HepG2 (cell line): ENCODE measurements at regions not wholly inside any gene's neighbourhood (a gene's known extent, or its start where the extent isn't known, plus 50 kb on each side); places are given as distances from the start of the nearest gene placed in this dataset.

Experiments
- ATAC-seq: fragments of 200-7000 bp; cut with Tn5 transposase; 3 replicates; pipeline ENCODE4 v1.9.1; 2020; ENCODE audit warnings: mild to moderate bottlenecking, moderate library complexity
- BruUV-seq: library from RNA; stranded (reverse); fragments of 400-500 nt; replicated peaks from 2 replicates; lab custom pipeline; 2021; lab: Mats Ljungman, UMichigan
- CTCF ChIA-PET: fragments of 300-600 bp; formaldehyde crosslinking; extraction: SDS; loops from one replicate; lab custom pipeline; 2021; ENCODE audit warnings: low total read pairs, inconsistent platforms, low intra/inter-chr PET ratio; lab: Yijun Ruan, JAX
- POLR2A ChIA-PET: fragments of 350-600 bp; sonication (Branson Sonifier 250); formaldehyde crosslinking; loops from one replicate; lab custom pipeline; 2020; ENCODE audit warnings: antibody characterized with exemption, inconsistent platforms; lab: Yijun Ruan, JAX
- DNase-seq: peaks from one replicate; pipeline ENCODE4 v3.0.0-alpha.2; 2015; ENCODE audit warnings: low spot score
- FAIRE-seq: peaks from 3 replicates; lab custom pipeline; 2011; peaks lifted over from hg19 to GRCh38; lab: Jason Lieb, UNC
- H2AFZ ChIP-seq: one replicate; pipeline ENCODE4 v1.6.1; 2011; ENCODE audit warnings: low read length, inconsistent platforms
- H3K27ac ChIP-seq: fragments of 300-600 bp; 3 replicates; pipeline ENCODE4 v1.8.0; 2011; ENCODE audit warnings: mixed run types, mild to moderate bottlenecking, mixed read lengths, low read length, inconsistent platforms; ENCODE audit not compliant: insufficient read depth; ENCODE audit errors: extremely low read length
- H3K27me3 ChIP-seq, 2 experiments: fragments of 200-600 bp in 1 of 2; 2 replicates in 1 of 2; 3 replicates in 1 of 2; pipeline versions ENCODE4 v1.6.0 to v1.8.0; 2011; ENCODE audit warnings: low read length in 2 of 2, mild to moderate bottlenecking in 2 of 2, moderate library complexity in 2 of 2, inconsistent platforms in 1 of 2; ENCODE audit not compliant: insufficient read depth in 2 of 2, control insufficient read depth in 1 of 2
- H3K36me3 ChIP-seq, 2 experiments: fragments of 200-600 bp in 1 of 2; replicated peaks in 1 of 2; 2 replicates in 1 of 2; 3 replicates in 1 of 2; pipeline versions ENCODE4 v1.5.1 to v1.8.0; 2011; ENCODE audit warnings: low read length in 2 of 2, inconsistent platforms in 1 of 2; ENCODE audit not compliant: insufficient read depth in 2 of 2, control insufficient read depth in 1 of 2
- H3K4me1 ChIP-seq: 2 replicates; pipeline ENCODE4 v1.5.1; 2012; ENCODE audit warnings: low read length, inconsistent platforms; ENCODE audit not compliant: insufficient read depth
- H3K4me2 ChIP-seq: 2 replicates; pipeline ENCODE4 v1.6.0; 2011; ENCODE audit warnings: low read depth, low read length, inconsistent platforms
- H3K4me3 ChIP-seq, 3 experiments: fragments of 200-600 bp in 1 of 3; sonication (generic), shearing (Covaris generic) in 1 of 3; replicated peaks in 1 of 3; 2 replicates each; pipeline ENCODE4 v1.5.1; 2011 to 2016; ENCODE audit warnings: low read length in 3 of 3, inconsistent platforms in 2 of 3, low read depth in 2 of 3, mild to moderate bottlenecking in 2 of 3, control low read depth in 1 of 3, mixed read lengths in 1 of 3; ENCODE audit not compliant: insufficient read depth in 1 of 3
- H3K79me2 ChIP-seq: one replicate; pipeline ENCODE4 v1.6.1; 2011; ENCODE audit warnings: low read length, inconsistent platforms; ENCODE audit not compliant: insufficient read depth
- H3K9ac ChIP-seq: 2 replicates; pipeline ENCODE4 v1.6.0; 2011; ENCODE audit warnings: mild to moderate bottlenecking, low read depth, low read length, inconsistent platforms; ENCODE audit not compliant: insufficient read depth
- H3K9me3 ChIP-seq: 2 replicates; pipeline ENCODE4 v1.5.1; 2012; ENCODE audit warnings: mild to moderate bottlenecking, low read length
- H4K20me1 ChIP-seq: 2 replicates; pipeline ENCODE4 v1.6.0; 2011; ENCODE audit warnings: inconsistent platforms, mild to moderate bottlenecking, low read length, moderate library complexity; ENCODE audit not compliant: insufficient read depth
- ATRX ChIP-seq: sonication (generic); formaldehyde crosslinking; IDR thresholded peaks from 2 replicates; pipeline ENCODE4 v1.4.0; 2020; ENCODE audit warnings: missing genetic modification reagents, borderline replicate concordance
- FOXO4 ChIP-seq: sonication (generic); formaldehyde crosslinking; conservative IDR thresholded peaks from 2 replicates; pipeline ENCODE4 v1.8.1; 2023; ENCODE audit warnings: missing genetic modification reagents
- PAX8 ChIP-seq: sonication (generic); formaldehyde crosslinking; IDR thresholded peaks from 2 replicates; pipeline ENCODE4 v1.8.0; 2022; ENCODE audit warnings: mild to moderate bottlenecking, missing genetic modification reagents, borderline replicate concordance
- POGZ ChIP-seq: sonication (generic); formaldehyde crosslinking; IDR thresholded peaks from 2 replicates; pipeline ENCODE4 v1.4.0; 2020; ENCODE audit warnings: mild to moderate bottlenecking, missing genetic modification reagents
- RCOR2 ChIP-seq: IDR thresholded peaks from 2 replicates; pipeline ENCODE4 v1.6.1; 2016; ENCODE audit warnings: missing biosample characterization, missing genetic modification reagents
- SPEN ChIP-seq: sonication (generic); formaldehyde crosslinking; IDR thresholded peaks from 2 replicates; pipeline ENCODE4 v1.5.1; 2020; ENCODE audit warnings: low read depth, mild to moderate bottlenecking, missing genetic modification reagents
- TMF1 ChIP-seq: sonication (generic); formaldehyde crosslinking; IDR thresholded peaks from 2 replicates; pipeline ENCODE4 v1.8.1; 2022; ENCODE audit warnings: low read depth, missing genetic modification reagents
- ZNF101 ChIP-seq: sonication (generic); formaldehyde crosslinking; IDR thresholded peaks from 2 replicates; pipeline ENCODE4 v1.4.0; 2020; ENCODE audit warnings: mild to moderate bottlenecking, low read depth, missing genetic modification reagents, borderline replicate concordance
- WGBS: methylation state at CpG from one replicate; pipeline ENCODE4 v1.1.6; 2017; ENCODE audit warnings: low lambda C conversion rate; 5-methylcytosine and 5-hydroxymethylcytosine counted together
- in situ Hi-C: cut with HindIII; loops from 2 replicates; pipeline ENCODE4 v1.10.0; 2017; ENCODE audit warnings: low pct_unique_long_range_greater_than_20kb; ENCODE audit not compliant: extremely low pct_ligation_motif_present
- intact Hi-C: fragments of 100-400 bp; cut with micrococcal nuclease; formaldehyde crosslinking; loops from one replicate; pipeline ENCODE4 v1.10.0; 2022; ENCODE audit not compliant: unreplicated experiment

- no peak for ATAC-seq
- Histone ChIP-seq H3K9ac (no peak overlapping the region), H2AFZ (no peak overlapping the region), H3K4me3 (no peak overlapping the region), H3K27me3 (no peaks in the 10 kb centered on the region; a peak in 1 of 5 replicates)
- CTCF ChIA-PET = no interaction called here
- intact Hi-C loops = no loop called here
- no TSS peak for BruUV-seq
- WGBS = 83% methylated on average over 6 of the region's 6 CpGs
- no peak for TF ChIP-seq PAX8
- TF ChIP-seq TMF1 (CRISPR knock-in tag) = no peak
- TF ChIP-seq ZNF101 (CRISPR knock-in tag) = no peak
- no peak for TF ChIP-seq POGZ
- TF ChIP-seq ATRX (CRISPR knock-in tag) = no peak
- no peak for TF ChIP-seq SPEN (CRISPR knock-in tag)
- no peak for TF ChIP-seq RCOR2 (CRISPR knock-in tag)
- TF ChIP-seq FOXO4 (CRISPR knock-in tag) = no peak
- TF ChIP-seq, all 625 proteins: peak for 0
- POLR2A ChIA-PET = no interaction called here
- H3K9me3 ChIP-seq = no peaks in the 10 kb centered on the region
- no peaks in the 10 kb centered on the region for H3K79me2 ChIP-seq
- H3K4me1 ChIP-seq = no peaks in the 10 kb centered on the region
- no peak overlapping the region for H3K27ac ChIP-seq
- DNase-seq (no peak), FAIRE-seq (no peak)
- in situ Hi-C loops = no loop called here
- peaks cover 0 to 1% of the 10 kb centered on the region in 2 experiments; a peak in 1 of 5 replicates for H3K36me3 ChIP-seq
- no peaks in the 10 kb centered on the region for H4K20me1 ChIP-seq
- H3K4me2 ChIP-seq = no peak overlapping the region
Observed at GRCh38 chr3:72171463-72171881, 386.5 kb upstream of the PROK2 start.
